GM21717 (cell line): ENCODE measurements at regions not wholly inside any gene's neighbourhood (a gene's known extent, or its start where the extent isn't known, plus 50 kb on each side); places are given as distances from the start of the nearest gene placed in this dataset.

Experiments used
- ATAC-seq: cut with Tn5 transposase; IDR thresholded peaks from one replicate; pipeline ENCODE4 v1.9.1; 2021; ENCODE audit warnings: mild to moderate bottlenecking, moderate library complexity; ENCODE audit not compliant: unreplicated experiment

- ATAC-seq: no peak
These were observed 481.9 kb upstream of the TNC start for GRCh38 chr9:115599898-115600297.

DNA sequence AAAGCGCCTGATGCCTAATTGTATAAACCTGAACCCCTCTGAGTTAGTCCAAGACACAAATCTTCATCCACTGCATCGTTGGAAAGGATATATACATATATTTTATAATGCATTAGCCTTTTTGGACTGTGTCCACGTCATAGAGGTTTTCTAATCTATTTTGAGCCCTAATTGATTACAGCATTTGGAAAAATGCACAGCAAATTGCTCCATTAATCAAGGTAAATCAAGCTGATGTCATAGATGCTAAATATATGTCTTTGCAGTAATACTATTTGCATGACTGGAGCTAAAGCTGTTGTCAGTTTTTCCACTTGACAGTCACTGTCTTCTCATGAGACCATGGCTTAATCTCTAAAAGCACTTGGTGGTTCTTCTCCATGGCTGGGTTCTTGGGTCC is 483.5 kb upstream of the TNC start:
- ATAC-seq: no peak

- no peak for ATAC-seq
These were observed 487.0 kb upstream of the TNC start for GRCh38 chr9:115604831-115605483.

DNA sequence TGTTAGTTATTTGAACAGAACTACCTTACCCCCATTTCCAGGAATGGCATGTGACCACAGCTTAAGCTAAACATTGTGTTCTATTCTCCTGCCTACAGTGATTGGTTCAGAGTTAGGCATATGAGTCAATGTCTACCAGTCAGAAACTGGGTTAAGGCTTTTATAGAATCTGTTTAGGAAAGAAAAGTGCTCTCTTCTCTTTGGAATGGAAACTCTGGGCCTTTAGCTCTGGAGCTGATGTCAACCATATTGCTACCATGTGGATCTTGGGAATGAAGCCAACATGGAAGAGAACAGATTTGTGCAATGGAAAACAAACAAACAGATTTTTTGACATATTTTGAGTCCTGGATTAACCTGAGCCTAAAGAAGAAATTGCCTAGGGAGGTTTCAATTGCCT is 488.9 kb upstream of the TNC start:
- ATAC-seq: no peak

- no peak for ATAC-seq
These were observed 496.5 kb upstream of the TNC start for GRCh38 chr9:115614326-115614999.

DNA sequence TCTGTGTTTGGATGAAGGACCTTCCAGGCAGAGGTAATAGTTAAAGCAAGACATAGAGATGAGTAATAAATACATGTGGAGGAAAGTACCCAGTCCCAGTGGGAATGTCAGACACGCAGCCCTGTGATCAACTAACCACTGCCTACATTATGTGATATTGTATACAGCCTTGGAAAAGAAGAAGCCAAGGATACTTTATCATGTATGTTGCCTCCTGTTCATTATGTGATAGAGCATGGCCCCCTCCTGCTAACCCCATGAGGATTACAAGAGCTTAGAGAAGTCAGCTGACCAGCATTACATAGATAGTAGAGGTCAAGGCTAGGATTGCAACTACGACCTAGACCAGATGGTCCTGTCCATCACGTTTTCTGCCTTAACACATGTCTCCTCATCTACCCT is 497.0 kb upstream of the TNC start:
- no peak for ATAC-seq

DNA sequence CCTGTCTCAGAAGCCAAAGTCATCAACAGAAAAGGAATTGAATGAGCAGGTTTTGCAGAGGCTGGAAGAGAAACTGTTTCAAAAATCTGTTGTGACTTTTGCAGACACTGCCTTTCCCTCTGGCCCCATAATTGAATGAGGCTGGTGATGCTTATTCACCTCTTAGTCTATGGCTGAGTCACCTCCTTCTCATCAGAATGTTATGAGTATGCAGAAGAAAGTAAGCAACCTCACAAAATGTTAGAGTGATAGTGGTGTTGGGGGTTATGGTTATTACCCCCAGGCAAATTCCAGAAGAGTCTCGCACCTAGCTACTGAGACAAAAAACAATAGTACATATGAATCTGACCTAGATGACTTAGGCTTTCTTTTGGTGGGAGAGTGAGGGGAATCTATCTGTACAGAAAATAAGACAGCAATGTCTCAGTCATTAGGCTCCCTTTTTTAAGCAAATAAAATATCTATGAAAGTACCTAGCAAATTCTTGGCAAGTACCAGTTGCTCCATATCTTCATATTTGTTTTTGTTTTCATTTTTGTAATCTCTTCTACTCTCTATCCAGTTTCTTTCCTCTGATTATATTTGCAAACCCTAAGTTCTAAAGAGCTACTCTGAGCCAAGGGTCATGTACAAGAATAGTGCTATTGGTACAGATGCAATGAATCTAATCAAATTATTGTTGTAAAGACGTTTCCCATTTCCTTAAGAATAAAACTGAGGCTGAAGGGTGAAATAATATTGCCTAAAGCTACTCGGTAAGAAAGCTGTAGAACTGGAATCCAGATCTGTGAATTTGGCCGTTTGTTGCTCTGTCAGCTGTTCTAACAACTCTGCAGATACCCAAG is 498.1 kb upstream of the TNC start:
- ATAC-seq: no peak

GRCh38 chr9:115616666-115617239 is 498.8 kb upstream of the TNC start:
- no peak for ATAC-seq

GRCh38 chr9:115625251-115625650 is 507.3 kb upstream of the TNC start:
- ATAC-seq: no peak

DNA sequence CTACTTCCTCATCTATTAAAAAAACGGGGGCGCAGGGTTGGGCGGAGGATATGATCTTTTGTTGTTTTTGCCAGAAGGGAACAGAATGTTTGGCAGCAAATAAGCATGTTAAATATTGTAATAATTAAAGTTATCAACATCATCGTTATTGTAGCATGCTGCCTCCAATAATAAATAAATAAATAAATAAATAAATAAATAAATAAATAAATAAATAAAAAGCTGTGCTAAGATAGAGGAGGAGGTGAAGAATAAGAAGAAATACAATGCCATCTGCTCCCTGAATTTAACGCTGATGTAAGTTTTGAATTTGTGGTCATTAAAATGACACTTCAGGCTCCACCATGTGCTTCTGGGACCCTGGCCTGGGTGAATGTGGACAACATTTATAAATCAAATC is 508.0 kb upstream of the TNC start:
- ATAC-seq: no peak

- ATAC-seq: no peak
These were observed 509.6 kb upstream of the TNC start for GRCh38 chr9:115627511-115627910.

- no peak for ATAC-seq
These were observed 510.5 kb upstream of the TNC start for GRCh38 chr9:115628426-115628825.

- ATAC-seq: no peak
These were observed 512.2 kb upstream of the TNC start for GRCh38 chr9:115629879-115630840.

GRCh38 chr9:115632391-115632790 is 514.4 kb upstream of the TNC start:
- ATAC-seq: no peak

- ATAC-seq: no peak
These were observed 515.1 kb upstream of the TNC start for GRCh38 chr9:115633104-115633503.

GRCh38 chr9:115635680-115636383 is 517.8 kb upstream of the PAPPA start:
- no peak for ATAC-seq

DNA sequence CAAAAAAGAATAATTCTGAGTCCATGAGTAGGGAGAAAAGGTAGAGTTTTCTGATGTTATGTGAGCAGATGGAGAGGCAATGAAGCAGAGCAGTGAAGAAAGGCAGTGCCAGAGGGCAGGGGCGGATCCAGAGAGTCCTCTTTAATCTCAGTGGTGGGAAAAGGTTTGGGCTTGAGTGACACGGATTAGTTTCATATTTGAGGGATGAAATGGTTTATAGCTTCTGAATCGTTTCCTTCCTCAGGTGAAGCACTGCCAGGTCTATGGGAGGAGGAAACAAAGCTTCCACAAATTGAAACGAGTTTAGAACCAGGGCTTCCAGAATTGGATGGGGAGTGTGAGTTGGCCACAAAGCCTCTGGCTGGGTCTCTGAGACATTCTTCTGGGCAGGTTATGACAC is 517.0 kb upstream of the PAPPA start:
- no peak for ATAC-seq

- no peak for ATAC-seq
These were observed 515.9 kb upstream of the PAPPA start for GRCh38 chr9:115637661-115638060.

GRCh38 chr9:115640887-115641286 is 512.7 kb upstream of the PAPPA start:
- no peak for ATAC-seq

DNA sequence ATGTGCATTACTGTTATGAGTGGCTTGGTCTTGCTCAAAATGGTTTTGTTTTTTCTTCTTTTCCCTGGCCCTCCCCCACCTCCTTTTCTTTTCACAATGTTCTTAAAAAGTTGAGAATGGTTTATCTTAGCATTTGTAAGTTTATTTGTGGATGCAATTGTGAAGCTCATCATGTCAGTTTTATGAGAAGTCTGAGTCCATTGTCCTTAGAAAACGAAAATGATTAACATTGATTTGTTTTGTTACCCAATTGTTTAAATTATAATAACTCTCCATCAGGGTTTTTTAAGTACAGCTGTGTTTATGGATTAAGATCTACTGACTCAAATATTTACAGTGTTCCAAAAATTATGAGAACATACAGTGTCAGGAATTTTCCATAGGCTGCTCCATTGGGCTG is 511.3 kb upstream of the PAPPA start:
- no peak for ATAC-seq
